Endodermal cell (in vitro differentiated cells): ENCODE measurements at regions not wholly inside any gene's neighbourhood (a gene's known extent, or its start where the extent isn't known, plus 50 kb on each side); places are given as distances from the start of the nearest gene placed in this dataset.
"Not testable (repeated sequence)": the region's sequence is repeated elsewhere in the genome, so short reads cannot be mapped to it uniquely, and the experiment has no call there.

Source experiments
- DNase-seq: peaks from one replicate; pipeline ENCODE4 v3.0.0-alpha.2; 2017
- H3K27ac ChIP-seq: 2 replicates; pipeline ENCODE4 v1.5.1; 2013; ENCODE audit warnings: mild to moderate bottlenecking, low read depth, low read length, moderate library complexity
- H3K27me3 ChIP-seq: 2 replicates; pipeline ENCODE4 v1.6.1; 2013; ENCODE audit warnings: mild to moderate bottlenecking, low read length, moderate library complexity; ENCODE audit not compliant: insufficient read depth, control insufficient read depth, poor library complexity, severe bottlenecking
- H3K36me3 ChIP-seq: 2 replicates; pipeline ENCODE4 v1.7.0; 2013; ENCODE audit warnings: mild to moderate bottlenecking, low read length, moderate library complexity; ENCODE audit not compliant: control insufficient read depth, insufficient read depth
- H3K4me1 ChIP-seq: one replicate; pipeline ENCODE4 v1.7.0; 2013; ENCODE audit warnings: low read length; ENCODE audit not compliant: control insufficient read depth, insufficient read depth
- H3K4me3 ChIP-seq: 2 replicates; pipeline ENCODE4 v1.5.1; 2013; ENCODE audit warnings: mild to moderate bottlenecking, low read length, moderate library complexity
- H3K9ac ChIP-seq: 2 replicates; pipeline ENCODE4 v1.6.1; 2013; ENCODE audit warnings: mild to moderate bottlenecking, low read length, moderate library complexity; ENCODE audit not compliant: poor library complexity, severe bottlenecking; ENCODE audit errors: extremely low read depth
- H3K9me3 ChIP-seq: 2 replicates; pipeline ENCODE4 v1.6.1; 2013; ENCODE audit warnings: mild to moderate bottlenecking, low read length, moderate library complexity; ENCODE audit not compliant: control insufficient read depth
- H3K27ac Mint-ChIP-seq: 2 replicates; pipeline ENCODE4 v1.8.0; 2020; ENCODE audit warnings: mixed read lengths
- H3K27me3 Mint-ChIP-seq: 2 replicates; pipeline ENCODE4 v1.8.0; 2021; ENCODE audit warnings: mild to moderate bottlenecking, mixed read lengths; ENCODE audit not compliant: insufficient read depth
- H3K36me3 Mint-ChIP-seq: 2 replicates; pipeline ENCODE4 v1.8.0; 2020; ENCODE audit warnings: low read depth, mixed read lengths
- H3K4me1 Mint-ChIP-seq: 2 replicates; pipeline ENCODE4 v1.8.0; 2020; ENCODE audit warnings: mixed read lengths
- H3K4me3 Mint-ChIP-seq: 2 replicates; pipeline ENCODE4 v1.8.0; 2020; ENCODE audit warnings: mild to moderate bottlenecking, moderate library complexity, mixed read lengths
- H3K9me3 Mint-ChIP-seq: 2 replicates; pipeline ENCODE4 v1.8.0; 2020; ENCODE audit warnings: mild to moderate bottlenecking, mixed read lengths
- CTCF ChIP-seq: fragments of 200-600 bp; sonication (generic); conservative IDR thresholded peaks from 2 replicates; pipeline ENCODE4 v1.5.0; 2021; ENCODE audit warnings: antibody characterized with exemption, mild to moderate bottlenecking
- WGBS, 2 experiments: methylation state at CpG; one replicate each; pipeline versions ENCODE4 v1.1.5 to v1.1.7; 2013; ENCODE audit warnings: missing lambda C conversion rate in 2 of 2, mixed read lengths in 1 of 2; ENCODE audit not compliant: insufficient coverage in 1 of 2, insufficient read length in 1 of 2; 5-methylcytosine and 5-hydroxymethylcytosine counted together

- not testable (repeated sequence) for H3K4me1 Mint-ChIP-seq, H3K36me3 Mint-ChIP-seq, H3K27ac Mint-ChIP-seq, DNase-seq, H3K4me1 ChIP-seq, H3K36me3 ChIP-seq, H3K27me3 ChIP-seq, H3K9me3 ChIP-seq, H3K4me3 ChIP-seq, H3K9ac ChIP-seq, H3K27me3 Mint-ChIP-seq, H3K4me3 Mint-ChIP-seq, H3K27ac ChIP-seq, H3K9me3 Mint-ChIP-seq
- 92 to 94% methylated on average over 2 of the region's 3 CpGs for WGBS, 2 experiments
Observed at GRCh38 chr9:39581296-39581695, 225.8 kb downstream of the SPATA31A1 start.

GRCh38 chr9:39582677-39583412 lies 227.4 kb downstream of the SPATA31A1 start:
- H3K9me3 Mint-ChIP-seq, H3K27ac ChIP-seq, H3K9ac ChIP-seq, H3K4me1 ChIP-seq, H3K4me3 ChIP-seq, DNase-seq, H3K9me3 ChIP-seq, H3K4me3 Mint-ChIP-seq, H3K27me3 Mint-ChIP-seq, H3K36me3 ChIP-seq, H3K27ac Mint-ChIP-seq, H3K36me3 Mint-ChIP-seq, H3K27me3 ChIP-seq, H3K4me1 Mint-ChIP-seq: not testable (repeated sequence)
- WGBS, 2 experiments = no CpG with 5 or more reads among the region's 1 CpG

GRCh38 chr9:39583413-39583747 lies 227.9 kb downstream of the SPATA31A1 start:
- not testable (repeated sequence) for H3K9me3 Mint-ChIP-seq, H3K4me3 Mint-ChIP-seq, H3K4me1 Mint-ChIP-seq, H3K27me3 Mint-ChIP-seq, H3K36me3 Mint-ChIP-seq, H3K9me3 ChIP-seq, H3K27ac Mint-ChIP-seq, H3K27me3 ChIP-seq, DNase-seq, H3K4me3 ChIP-seq, H3K9ac ChIP-seq, H3K27ac ChIP-seq, H3K4me1 ChIP-seq, H3K36me3 ChIP-seq

GRCh38 chr9:39585233-39585632 lies 229.8 kb downstream of the SPATA31A1 start:
- H3K27ac Mint-ChIP-seq, H3K36me3 Mint-ChIP-seq, H3K27me3 Mint-ChIP-seq, H3K27me3 ChIP-seq, H3K4me1 Mint-ChIP-seq, H3K4me1 ChIP-seq, H3K9me3 Mint-ChIP-seq, H3K4me3 ChIP-seq, H3K9me3 ChIP-seq, DNase-seq, H3K4me3 Mint-ChIP-seq, H3K27ac ChIP-seq, H3K9ac ChIP-seq, H3K36me3 ChIP-seq: not testable (repeated sequence)
- WGBS, 2 experiments = 92 to 100% methylated on average over 3 to 5 of the region's 7 CpGs

- no peaks in the 10 kb centered on the region for H3K9me3 ChIP-seq
- H3K9ac ChIP-seq = no peak overlapping the region
- no peaks in the 10 kb centered on the region for H3K4me1 Mint-ChIP-seq
- no peaks in the 10 kb centered on the region for H3K36me3 ChIP-seq
- WGBS, 2 experiments = 96 to 100% methylated on average over 3 of the region's 3 CpGs
- no peak overlapping the region for H3K4me3 ChIP-seq
- no peaks in the 10 kb centered on the region for H3K27me3 Mint-ChIP-seq
- no peak overlapping the region for H3K27ac ChIP-seq
- no peak overlapping the region for H3K4me3 Mint-ChIP-seq
- DNase-seq = no peak
- H3K36me3 Mint-ChIP-seq = no peaks in the 10 kb centered on the region
- no peaks in the 10 kb centered on the region for H3K4me1 ChIP-seq
- H3K27ac Mint-ChIP-seq = no peak overlapping the region
- no peaks in the 10 kb centered on the region for H3K27me3 ChIP-seq
- peaks cover 2% of the 10 kb centered on the region for H3K9me3 Mint-ChIP-seq
- no peak for TF ChIP-seq CTCF
Observed at GRCh38 chr9:39587844-39588499, 232.5 kb downstream of the SPATA31A1 start.
